Cerebellar nuclear complex (tissue), 1 donor: ENCODE measurements at regions not wholly inside any gene's neighbourhood (a gene's known extent, or its start where the extent isn't known, plus 50 kb on each side); places are given as distances from the start of the nearest gene placed in this dataset.
"Not testable (repeated sequence)": the region's sequence is repeated elsewhere in the genome, so short reads cannot be mapped to it uniquely, and the experiment has no call there.

Experiments
- DNase-seq, 2 experiments: peaks; one replicate each; lab custom pipeline; 2025; lab: John Stamatoyannopoulos, UW

- DNase-seq: no peak
These were observed 267.2 kb downstream of the MAT2B start for GRCh38 chr5:163772644-163773043.

- DNase-seq: no peak
These were observed 267.8 kb downstream of the MAT2B start for GRCh38 chr5:163773226-163773625.

GRCh38 chr5:163789870-163790269, 284.5 kb downstream of the MAT2B start:
- no peak for DNase-seq

GRCh38 chr5:163790497-163790896, 285.1 kb downstream of the MAT2B start:
- no peak for DNase-seq

- no peak for DNase-seq
These were observed 289.6 kb downstream of the MAT2B start for GRCh38 chr5:163794993-163795392.

GRCh38 chr5:163807781-163808180, 302.4 kb downstream of the MAT2B start:
- no peak for DNase-seq

GRCh38 chr5:163809473-163809872, 304.1 kb downstream of the MAT2B start:
- DNase-seq: no peak

- no peak for DNase-seq
These were observed 308.5 kb downstream of the MAT2B start for GRCh38 chr5:163813900-163814299.

GRCh38 chr5:163815240-163815791, 309.9 kb downstream of the MAT2B start:
- DNase-seq: no peak

GRCh38 chr5:163821142-163821541, 315.7 kb downstream of the MAT2B start:
- DNase-seq: no peak

- no peak for DNase-seq
These were observed 317.1 kb downstream of the MAT2B start for GRCh38 chr5:163822548-163822947.

GRCh38 chr5:163825661-163826060, 320.2 kb downstream of the MAT2B start:
- DNase-seq: no peak

- no peak for DNase-seq
These were observed 320.8 kb downstream of the MAT2B start for GRCh38 chr5:163826201-163826600.

GRCh38 chr5:163832155-163832554, 326.7 kb downstream of the MAT2B start:
- DNase-seq: no peak

- DNase-seq: no peak
These were observed 333.3 kb downstream of the MAT2B start for GRCh38 chr5:163838738-163839137.

- DNase-seq: no peak
These were observed 341.1 kb downstream of the MAT2B start for GRCh38 chr5:163846512-163846911.

- DNase-seq: no peak
These were observed 350.3 kb downstream of the MAT2B start for GRCh38 chr5:163855754-163856153.

- DNase-seq: no peak
These were observed 356.3 kb downstream of the MAT2B start for GRCh38 chr5:163861670-163862069.

- DNase-seq: no peak
These were observed 361.9 kb downstream of the MAT2B start for GRCh38 chr5:163867324-163867723.

GRCh38 chr5:163867738-163868137, 362.3 kb downstream of the MAT2B start:
- no peak for DNase-seq

GRCh38 chr5:163869581-163869980, 364.2 kb downstream of the MAT2B start:
- no peak for DNase-seq

- DNase-seq: no peak
These were observed 365.0 kb downstream of the MAT2B start for GRCh38 chr5:163870441-163870840.

- no peak for DNase-seq
These were observed 369.0 kb downstream of the MAT2B start for GRCh38 chr5:163874431-163874830.

- not testable (repeated sequence) for DNase-seq
These were observed 369.5 kb downstream of the MAT2B start for GRCh38 chr5:163874912-163875311.

- no peak for DNase-seq
These were observed 372.4 kb downstream of the MAT2B start for GRCh38 chr5:163877865-163878264.
